ENCODE measurements at regions not wholly inside any gene's neighbourhood (a gene's known extent, or its start where the extent isn't known, plus 50 kb on each side); places are given as distances from the start of the nearest gene placed in this dataset.

GRCh38 chr4:159041054-159042034, 61.5 kb upstream of the RAPGEF2 start:
- DNase-seq = no peak

GRCh38 chr4:159042097-159042605, 60.7 kb upstream of the RAPGEF2 start:
- no peak for DNase-seq

GRCh38 chr4:159042868-159043267, 60.0 kb upstream of the RAPGEF2 start:
- DNase-seq = no peak

GRCh38 chr4:159043861-159044260, 59.0 kb upstream of the RAPGEF2 start:
- no peak for DNase-seq

GRCh38 chr4:159045321-159045720, 57.6 kb upstream of the RAPGEF2 start:
- DNase-seq = no peak

GRCh38 chr4:159046683-159047082, 56.2 kb upstream of the RAPGEF2 start:
- DNase-seq = no peak

- DNase-seq = no peak
Measured at GRCh38 chr4:159047478-159048165, 55.3 kb upstream of the RAPGEF2 start.

GRCh38 chr4:159048166-159048886, 54.6 kb upstream of the RAPGEF2 start:
- peak; percentile 36 for DNase-seq

- no peak for DNase-seq
Measured at GRCh38 chr4:159049780-159050375, 53.0 kb upstream of the RAPGEF2 start.

GRCh38 chr4:159051245-159052071, 51.4 kb upstream of the RAPGEF2 start:
- DNase-seq = no peak

- DNase-seq = no peak
Measured at GRCh38 chr4:159052315-159052714, 50.6 kb upstream of the RAPGEF2 start.

Data from midbrain (tissue), 1 donor.